ENCODE measurements at regions not wholly inside any gene's neighbourhood (a gene's known extent, or its start where the extent isn't known, plus 50 kb on each side); places are given as distances from the start of the nearest gene placed in this dataset.

DNA sequence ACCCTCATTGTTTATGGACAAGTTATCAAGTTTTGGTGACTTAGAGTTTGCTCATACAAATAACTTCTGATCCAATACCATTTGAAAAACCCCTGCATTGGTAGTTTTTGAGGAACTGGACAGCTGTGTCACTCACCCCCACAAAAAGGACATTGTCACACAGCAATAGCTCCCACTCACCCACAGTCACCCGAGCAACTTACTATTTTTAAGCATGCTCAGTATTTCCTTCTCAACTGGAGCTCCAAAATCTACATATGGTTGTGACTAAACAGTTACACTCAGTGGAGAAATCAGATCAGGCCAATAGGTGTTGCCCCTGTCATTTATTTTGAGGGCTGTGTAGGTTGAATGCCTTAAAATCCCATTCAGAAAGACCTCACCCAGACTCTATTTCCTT, 165.2 kb upstream of the AUTS2 start:
- TF ChIP-seq EZH2 (IDR thresholded peaks at IDR 0.05; ENCODE audit: low read length, missing control alignments): no peak
- TF ChIP-seq, protein P1, sequence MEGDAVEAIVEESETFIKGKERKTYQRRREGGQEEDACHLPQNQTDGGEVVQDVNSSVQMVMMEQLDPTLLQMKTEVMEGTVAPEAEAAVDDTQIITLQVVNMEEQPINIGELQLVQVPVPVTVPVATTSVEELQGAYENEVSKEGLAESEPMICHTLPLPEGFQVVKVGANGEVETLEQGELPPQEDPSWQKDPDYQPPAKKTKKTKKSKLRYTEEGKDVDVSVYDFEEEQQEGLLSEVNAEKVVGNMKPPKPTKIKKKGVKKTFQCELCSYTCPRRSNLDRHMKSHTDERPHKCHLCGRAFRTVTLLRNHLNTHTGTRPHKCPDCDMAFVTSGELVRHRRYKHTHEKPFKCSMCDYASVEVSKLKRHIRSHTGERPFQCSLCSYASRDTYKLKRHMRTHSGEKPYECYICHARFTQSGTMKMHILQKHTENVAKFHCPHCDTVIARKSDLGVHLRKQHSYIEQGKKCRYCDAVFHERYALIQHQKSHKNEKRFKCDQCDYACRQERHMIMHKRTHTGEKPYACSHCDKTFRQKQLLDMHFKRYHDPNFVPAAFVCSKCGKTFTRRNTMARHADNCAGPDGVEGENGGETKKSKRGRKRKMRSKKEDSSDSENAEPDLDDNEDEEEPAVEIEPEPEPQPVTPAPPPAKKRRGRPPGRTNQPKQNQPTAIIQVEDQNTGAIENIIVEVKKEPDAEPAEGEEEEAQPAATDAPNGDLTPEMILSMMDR (conservative IDR thresholded peaks at IDR 0.05 in 1 of 2, IDR thresholded peaks at IDR 0.05 in 1 of 2; ENCODE audit: low read depth in 1 of 2, low read length in 2 of 2): no peak

All from fibroblast of lung (primary cell).